ENCODE measurements at regions not wholly inside any gene's neighbourhood (a gene's known extent, or its start where the extent isn't known, plus 50 kb on each side); places are given as distances from the start of the nearest gene placed in this dataset.
"Not testable (repeated sequence)": the region's sequence is repeated elsewhere in the genome, so short reads cannot be mapped to it uniquely, and the experiment has no call there.

DNA sequence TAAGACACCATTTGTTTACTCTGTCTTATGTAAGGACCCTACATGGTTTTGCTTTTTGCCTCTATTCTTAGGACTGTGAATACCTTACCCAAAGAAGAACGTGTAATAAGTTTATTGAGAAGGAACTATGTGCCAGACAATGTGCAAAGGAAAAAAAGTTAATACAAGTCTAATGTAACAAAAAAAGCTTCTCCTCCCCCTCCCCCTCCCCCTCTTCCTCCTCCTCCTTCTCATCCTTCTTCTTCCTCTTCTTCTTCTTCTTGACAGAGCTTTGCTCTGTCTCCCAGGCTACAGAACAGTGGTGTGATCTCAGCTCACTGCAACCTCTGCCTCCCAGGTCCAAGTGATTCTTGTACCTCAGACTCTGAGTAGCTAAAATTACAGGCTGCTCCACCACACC is 50.9 kb upstream of the MITF start:
- DNase-seq = no peak

DNA sequence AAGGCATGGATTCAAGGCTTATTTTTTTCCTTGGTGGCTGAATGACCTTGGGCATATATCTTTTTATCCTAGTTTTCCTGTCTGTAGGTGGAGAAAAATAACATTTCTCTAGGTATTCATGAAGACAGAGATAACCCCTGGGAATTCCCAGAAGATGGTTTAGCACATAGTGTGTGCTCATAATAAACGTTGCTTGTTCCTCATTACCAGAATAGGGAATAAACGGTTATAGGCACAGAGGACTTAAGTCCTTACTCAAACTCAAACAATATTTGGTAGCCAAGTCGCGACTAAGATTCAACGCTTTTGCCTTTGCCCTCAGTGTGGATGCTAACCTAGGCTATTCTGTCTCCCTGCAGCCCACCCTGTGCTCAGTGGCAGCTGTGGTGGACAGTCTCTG is 51.6 kb upstream of the MITF start:
- no peak for DNase-seq

DNA sequence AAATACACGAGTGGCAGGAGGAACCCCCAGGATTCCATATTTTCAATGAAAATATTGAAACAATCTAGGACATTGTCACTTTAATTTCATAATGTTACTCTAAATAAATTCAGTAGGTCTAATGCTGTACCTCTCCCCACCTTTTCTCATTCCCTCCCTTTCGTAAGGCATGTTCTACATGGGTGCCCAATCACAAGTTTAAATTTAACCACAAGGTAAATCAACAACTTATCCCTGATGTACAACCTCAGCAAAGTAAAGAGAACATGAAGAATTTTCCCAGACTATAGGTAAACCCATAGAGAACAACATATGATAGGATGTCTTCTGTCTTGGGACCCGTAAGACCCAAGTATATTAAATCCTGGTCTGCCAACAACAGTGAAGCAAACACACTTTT is 53.2 kb upstream of the MITF start:
- DNase-seq = no peak

DNA sequence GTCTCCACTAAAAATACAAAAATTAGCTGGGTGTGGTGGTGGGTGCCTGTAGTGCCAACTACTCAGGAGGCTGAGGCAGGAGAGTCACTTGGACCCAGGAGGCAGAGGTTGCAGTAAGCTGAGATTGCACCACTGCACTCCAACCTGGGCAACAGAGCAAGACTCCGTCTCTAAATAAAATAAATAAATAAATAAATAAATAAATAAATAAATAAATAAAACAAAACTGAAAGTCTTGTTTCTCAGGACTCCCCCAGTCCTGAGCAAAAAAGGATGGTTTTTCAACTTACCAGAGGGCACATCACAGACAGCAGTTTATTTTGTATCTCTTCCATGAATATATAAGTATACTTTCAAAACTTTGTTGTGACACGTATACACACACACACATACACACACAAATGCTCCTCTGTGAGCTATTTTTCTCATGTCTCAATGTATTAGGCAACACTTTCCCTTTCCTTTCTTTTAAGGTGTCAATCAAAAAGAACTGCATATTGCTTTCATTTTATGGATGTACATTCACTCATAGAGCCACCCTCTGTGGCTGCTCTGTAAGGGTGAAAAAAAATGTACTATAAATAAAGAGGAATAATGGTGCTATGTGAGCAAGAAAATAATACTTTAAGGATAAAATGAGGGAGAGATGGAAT is 54.8 kb upstream of the MITF start:
- no peak for DNase-seq

DNA sequence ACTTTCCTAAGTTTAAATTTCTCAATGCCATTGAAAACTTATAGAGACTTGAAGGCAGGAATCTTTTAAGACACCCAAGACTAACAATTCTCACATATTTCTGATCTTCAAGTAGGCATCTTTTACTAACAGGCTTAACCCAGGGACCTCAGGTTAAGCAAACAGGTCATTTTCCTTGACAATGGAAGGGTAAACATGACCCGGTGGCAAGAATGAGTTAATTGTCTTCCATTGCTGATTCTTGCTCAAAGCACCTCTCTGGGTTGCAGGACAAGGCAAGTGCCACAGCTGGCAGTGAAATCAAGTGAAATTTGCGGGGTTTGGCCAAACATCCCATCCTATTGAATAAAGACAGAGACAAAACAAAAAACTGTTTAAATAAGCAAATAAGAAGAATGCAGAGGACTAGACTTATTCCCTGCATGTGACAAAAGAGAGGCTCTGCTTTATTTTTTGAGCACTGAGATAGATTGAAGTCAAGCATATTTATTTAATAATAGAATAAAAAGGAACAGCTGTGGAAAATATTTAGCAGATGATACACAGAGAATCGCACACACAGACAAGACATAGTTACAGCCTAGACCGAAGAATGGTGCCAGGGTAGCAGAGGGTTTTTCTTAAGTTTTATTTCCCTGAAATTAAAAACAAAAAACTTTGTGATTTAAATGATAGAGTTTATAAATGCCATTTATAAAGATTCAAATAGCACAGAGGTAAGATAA is 56.0 kb upstream of the MITF start:
- DNase-seq = peak; percentile 69 to 70

DNA sequence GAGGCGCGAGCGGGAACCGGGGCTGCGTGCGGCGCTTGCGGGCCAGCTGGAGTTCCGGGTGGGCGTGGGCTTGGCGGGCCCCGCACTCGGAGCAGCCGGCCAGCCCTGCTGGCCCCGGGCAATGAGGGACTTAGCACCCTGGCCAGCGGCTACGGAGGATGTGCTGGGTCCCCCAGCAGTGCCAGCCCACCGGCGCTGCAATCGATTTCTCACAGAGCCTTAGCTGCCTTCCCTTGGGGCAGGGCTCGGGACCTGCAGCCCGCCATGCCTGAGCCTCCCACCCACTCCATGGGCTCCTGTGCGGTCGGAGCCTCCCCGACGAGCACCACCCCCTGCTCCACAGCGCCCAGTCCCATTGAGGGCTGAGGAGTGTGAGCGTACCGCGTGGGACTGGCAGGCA is 61.8 kb upstream of the MITF start:
- not testable (repeated sequence) for DNase-seq

DNA sequence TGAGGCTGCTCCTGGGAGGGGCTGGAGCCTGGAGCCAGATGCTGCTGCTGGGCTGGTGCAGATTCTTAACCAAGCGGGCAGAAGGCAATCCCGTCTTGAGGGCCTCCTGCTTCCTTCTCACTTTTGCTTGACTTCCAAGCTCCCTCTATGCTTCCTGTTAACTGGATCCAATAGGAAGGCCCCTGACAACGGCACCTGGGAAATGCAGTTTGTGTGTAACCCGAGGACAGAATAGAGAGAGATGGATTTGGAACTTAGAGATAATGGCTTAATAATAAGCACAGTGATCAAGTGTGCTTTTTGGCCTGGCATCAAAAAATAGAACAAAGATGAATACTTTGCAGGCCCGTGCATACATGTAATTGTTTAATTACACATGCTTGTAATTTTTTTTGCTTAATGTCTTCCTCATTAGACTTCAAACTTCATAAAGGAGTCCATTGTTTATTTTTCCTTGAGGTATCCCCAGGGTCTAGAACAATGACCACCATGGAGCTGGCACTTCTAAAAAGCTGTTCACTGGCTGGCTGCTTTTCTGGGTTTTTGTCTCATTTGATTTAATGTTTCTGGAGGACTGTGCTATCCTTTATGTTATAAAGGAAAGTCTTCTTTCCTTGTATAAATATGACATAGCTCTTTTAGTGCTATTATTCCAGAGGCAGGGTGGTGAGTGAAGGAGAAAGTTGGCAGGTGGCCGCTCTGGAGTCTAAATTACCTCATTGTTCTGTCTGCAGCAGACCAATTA is 63.3 kb upstream of the MITF start:
- DNase-seq = no peak

DNA sequence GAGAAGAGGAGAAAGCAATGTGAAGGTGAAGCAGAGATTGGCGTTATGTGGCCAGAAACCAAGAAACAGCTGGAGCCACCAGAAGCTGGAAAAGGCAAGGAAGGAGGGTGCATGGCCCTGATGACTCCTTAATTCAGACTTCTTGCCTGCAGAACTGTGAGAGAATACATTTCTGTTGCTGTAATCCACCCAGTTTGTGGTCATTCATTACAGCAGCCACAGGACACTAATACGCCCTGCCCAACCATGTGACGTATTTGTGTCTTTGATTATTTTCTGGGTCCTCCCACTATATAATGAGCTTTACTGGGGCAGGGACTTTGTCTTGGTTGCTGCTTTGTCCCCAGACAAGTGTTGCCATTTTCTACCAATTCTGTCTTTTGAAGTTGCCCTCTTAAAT is 64.5 kb upstream of the MITF start:
- DNase-seq = no peak

DNA sequence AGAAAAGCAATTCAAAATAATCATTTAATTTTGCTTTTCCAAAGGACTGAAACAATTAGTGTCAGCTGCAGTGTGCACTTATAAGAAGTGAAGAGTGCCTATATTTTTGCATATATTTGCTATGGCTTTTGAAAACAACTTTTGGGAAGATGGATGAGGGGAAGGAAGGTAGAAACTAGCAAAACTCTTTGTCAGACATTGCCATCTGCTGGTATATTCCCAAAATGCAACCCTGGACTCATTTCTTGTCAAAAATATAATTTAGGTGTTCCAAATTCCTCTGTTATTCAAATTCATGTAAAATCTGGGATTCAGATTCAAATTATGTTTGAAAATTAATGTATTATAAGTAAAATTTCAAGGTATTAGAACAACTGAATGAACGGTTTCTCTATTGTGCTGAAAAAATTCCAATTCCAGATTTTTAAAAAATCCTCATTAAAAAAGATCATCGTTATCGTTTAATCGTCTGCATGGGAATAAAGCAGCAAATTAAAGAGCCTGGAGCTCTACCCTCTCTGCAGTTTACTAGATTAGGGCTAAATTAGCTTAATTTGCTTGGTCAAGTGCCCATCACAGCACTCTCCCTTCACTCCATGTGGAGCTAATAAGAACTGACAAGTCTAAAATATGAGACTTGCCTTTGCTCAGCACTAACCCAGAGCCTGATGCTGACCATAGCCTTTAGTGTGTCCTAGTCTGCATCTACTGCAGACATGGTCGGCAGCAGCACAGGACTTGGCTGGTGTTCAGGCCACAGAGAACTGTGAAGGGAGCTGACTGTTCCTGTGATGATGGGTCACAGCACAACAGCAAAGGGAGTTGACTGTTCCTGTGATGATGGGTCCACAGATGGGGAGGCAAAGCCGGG is 67.9 kb upstream of the MITF start:
- DNase-seq = peak in 1 of 2 experiments; percentile 21

DNA sequence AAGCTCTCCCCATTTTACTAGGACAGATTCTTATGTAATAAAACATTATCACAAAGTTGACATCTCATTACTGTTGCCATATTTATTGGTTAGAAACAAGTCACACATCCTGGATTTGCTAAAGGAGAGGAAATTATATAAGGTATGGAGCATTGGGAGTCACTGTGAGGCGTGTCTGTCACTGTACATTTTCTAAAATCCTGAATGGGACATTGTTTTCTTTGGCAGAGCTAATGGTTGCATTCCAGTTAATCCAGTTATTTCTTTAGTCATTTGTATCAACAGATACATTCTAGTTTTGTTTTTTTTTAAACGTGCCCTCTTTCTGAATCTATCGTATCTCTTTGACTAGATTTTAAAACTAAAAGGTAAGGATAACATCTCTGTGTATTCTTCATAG is 70.2 kb upstream of the MITF start:
- no peak for DNase-seq

DNA sequence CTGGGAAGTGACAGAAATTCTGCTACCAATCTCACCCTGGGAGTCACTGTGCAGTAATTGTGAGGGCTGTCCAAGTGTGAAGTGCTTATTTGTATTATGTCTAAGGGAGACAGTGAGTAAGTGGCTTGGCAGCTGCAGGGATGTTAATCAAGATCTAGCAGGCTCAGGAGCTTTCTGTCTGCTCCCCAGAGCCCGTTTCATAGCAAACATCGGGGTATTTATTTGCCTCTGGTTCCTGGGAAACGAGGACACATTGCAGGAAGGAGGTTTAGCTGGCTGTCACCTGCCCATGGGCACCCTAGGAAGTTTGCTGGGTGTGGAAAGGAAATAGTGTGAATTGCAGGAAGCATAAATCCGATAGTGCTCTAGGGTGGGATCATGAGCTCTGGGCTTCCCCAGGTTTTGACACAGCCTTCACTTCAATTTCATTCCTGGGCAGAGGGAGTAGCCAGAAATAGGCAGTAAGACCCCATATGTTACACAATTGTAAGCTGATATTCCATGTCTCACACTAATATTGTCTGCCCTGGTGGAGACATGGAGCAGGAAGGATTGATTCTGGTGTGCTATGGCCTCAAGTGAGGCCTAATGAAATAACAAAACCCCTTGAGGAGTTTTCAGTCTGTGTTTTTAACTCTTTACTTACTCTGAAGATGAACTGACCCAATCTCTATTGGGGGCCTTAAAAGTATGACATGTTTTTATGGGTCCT is 74.1 kb upstream of the MITF start:
- peak in 1 of 2 experiments; percentile 44 for DNase-seq

DNA sequence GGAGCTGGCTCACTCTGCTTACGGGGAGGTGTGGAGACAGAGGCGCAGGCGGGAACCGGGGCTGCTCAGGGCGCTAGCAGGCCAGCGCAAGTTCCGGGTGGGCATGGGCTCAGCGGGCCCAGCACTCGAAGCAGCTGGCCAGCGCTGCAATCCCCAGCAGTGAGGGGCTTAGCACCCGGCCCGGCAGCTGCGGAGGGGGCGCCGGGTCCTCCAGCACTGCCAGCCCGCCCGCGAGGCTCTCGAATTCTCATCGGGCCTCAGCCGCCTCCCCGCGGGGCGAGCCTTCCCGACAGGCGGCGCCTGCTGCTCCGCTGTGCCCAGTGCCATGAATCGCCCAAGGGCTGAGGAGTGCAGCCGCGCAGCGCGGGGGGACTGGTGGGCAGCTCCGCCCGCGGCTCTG is 78.6 kb upstream of the MITF start:
- DNase-seq = no peak

DNA sequence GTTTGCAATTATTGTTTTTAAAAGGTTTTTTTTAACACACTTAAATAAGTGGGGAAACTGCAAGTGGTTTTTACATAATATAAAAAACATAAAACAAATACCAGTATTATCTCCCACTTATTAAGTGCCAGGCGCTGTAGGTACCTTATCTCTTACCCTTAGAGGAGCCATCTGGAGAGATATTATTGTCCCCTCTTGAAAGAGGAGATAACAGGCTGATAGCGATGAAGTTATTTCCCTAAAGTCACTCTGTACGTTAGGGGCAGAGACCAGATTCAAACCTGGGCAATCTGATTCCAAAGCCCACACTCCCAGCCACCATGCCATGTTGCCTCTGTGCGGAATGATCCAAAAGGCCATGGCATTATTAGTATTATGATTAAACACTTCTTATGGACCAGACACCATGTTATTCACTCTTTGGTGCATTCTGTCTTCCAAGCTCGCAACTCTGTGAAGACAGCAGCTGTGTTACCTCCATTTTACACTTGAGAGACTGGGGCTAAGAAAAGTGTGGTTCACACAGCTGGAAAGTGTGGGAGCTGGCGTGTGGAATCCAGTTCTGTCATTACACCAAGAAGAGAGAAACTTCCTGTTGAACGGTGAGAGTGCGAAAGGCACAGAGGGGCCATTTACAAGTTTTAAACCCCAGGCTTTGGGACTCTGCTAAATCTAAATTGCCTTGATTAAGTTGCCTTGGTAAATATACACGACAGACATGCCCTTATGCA is 79.9 kb upstream of the MITF start:
- DNase-seq = no peak

DNA sequence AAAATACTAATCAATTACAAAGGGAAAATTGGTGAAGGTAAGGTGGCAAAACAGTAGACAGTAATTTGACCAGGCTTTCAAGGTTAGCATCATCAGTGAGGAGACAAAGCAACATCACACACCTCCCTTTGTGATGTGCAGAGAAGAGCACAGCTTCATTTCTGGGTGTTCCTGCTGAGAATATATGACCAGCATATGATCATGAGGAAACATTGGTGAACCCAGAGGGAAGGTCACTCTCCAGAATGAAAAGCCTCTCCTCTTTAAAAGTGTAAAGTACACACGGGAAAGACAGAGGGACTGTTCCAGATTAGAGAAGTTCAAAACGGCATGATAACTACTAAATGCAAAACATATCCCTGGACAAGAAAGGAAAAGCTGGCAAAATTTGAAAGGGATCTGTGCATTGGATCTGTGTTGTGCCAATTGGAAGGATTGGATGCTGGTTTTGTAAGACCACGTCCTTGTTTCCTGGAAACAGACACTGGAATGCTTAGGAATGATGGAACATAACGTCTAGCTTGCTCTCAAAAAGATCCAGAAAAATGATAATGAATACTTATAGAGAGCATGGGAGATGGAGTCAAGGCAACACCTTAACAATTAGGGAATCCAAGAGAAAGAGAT is 80.6 kb upstream of the MITF start:
- no peak for DNase-seq

DNA sequence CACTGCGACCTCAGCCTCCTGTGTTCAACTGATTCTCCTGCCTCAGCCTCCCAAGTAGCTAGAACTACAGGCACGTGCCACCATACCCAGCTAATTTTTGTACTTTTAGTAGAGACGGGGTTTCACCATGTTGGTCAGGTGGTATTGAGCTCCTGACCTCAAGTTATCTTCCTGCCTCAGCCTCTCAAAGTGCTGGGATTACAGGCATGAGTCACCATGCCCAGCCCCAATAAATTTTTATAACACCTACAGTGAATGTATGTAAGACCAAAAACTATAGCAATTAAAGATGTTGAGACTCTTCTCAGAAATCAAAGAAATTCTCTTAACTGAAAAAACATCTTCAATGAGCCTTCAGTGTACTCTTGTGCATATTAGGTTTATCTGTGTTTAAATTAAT is 82.2 kb upstream of the MITF start:
- DNase-seq = not testable (repeated sequence)

DNA sequence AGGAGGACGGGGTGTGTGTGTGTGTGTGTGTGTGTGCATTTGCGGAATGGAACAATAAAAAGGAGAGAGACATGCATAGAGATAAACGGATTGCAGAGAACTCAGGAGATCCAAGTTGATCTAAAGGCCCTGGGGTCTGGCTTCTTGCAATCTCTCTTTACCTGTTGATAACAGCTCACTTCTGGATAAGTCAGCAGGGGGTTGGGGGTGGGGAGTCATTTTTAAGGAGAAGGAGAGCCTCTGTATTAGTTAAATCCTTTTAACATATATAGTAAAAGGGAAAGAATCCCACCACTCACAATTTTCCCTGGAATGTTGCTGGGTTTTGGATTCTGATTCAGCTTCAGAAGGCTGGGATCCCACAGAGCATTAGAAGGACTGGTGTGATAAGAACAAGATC is 87.5 kb upstream of the MITF start:
- DNase-seq = no peak

DNA sequence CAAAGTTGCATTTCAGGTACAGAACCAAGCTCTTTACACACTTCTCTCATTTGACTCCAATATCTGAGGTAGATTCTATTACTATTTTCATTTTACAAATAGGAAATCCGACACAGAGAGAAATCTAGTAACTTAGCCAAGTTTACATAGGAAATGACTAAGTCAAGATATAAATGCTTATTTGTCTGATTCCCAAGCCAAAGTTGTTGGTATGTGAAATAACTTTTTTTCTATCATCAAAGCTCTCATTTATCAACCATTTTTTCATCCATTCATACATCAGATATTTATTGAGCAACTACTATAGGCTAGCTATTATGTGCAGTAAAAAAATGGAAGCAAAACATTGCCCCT is 89.2 kb upstream of the MITF start:
- DNase-seq = no peak

DNA sequence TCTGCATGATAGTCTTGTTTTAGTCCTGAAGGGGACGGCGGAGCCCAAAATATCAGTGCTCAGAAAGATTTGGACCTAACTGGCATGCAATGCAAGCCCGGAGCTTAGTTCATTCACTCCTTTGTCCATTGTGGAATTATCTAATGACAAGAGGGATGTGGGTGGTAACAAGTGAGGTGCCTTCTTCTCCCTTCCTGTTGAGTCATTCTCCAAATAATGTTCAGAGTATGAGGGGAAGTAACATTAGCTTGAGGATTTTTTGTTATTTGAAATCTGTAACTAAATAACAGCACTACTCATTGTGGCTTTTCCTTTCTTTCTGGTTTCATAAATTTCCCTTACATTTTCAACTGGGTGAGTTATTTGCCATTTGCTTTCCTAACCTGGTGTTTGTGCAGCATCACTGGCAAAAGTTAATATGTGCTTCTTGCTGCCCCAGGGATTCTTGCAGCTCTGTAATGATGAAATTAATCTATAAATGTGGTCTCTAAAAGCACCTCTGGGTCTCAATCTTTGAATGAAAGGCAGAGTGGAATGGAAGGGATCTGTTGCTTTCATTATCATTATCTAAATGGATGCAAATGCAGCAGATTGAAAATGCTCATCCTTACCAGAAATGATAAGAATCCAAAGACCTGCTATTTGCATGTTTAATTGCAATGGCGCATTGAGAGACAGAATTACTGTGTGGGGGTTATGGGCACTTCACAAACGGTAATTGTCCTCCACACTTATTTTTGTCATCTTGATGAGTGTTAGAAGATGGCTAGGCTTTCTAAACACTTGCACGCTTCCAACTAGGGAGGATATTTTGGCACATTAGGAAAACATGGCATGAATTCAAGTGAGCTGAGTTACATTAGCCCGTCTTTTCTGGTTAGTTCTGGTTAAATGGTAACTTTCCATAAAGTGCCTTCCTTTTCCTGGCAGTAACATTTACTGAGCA is 89.9 kb upstream of the MITF start:
- no peak for DNase-seq

DNA sequence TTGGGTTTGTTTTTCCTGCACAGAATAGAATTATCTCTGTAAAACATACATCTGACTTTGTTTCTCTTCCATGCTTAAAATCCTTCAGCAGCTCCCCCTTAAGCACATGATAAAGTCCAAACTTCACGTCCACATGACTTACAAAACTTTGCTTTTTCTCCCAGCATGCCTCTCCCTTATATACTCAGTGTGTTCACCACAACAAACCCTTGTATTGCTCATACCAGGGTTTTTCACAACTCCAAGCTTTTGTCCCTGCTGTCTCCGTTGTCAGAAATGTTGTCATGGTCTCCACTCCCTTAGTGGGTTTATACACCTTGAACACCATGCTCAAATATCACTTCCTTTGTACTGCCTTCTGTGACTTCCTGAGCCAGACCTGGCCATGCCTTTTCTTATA is 91.1 kb upstream of the MITF start:
- no peak for DNase-seq

DNA sequence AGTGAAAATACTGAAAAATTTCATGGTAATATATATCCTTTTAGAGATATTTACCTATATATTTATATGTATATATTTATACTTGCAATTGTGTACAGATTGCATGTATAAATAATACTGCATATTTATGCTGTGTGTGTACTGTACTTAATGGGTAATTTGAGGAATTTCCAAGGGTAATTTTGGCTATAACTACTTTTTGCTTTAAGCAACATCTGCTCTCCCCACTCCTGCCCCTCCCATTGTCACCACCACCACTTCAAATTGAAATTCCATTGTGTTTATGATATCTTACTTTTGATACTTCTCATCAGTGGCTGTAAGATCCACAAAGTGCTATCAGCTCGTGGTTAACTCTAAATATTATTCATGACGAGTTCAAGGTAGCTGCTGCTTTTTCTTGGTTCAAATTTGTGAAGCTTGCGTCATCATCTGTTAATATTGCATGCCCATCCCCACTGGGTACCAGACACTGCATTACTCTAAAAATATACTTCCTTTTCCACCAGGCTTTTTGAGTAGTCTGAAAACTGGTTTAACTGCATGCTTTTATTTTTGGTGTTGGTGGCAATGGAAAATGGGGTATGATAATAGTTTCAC is 91.7 kb upstream of the MITF start:
- DNase-seq = no peak
